ENCODE measurements at regions not wholly inside any gene's neighbourhood (a gene's known extent, or its start where the extent isn't known, plus 50 kb on each side); places are given as distances from the start of the nearest gene placed in this dataset.

GRCh38 chr17:72466606-72467005 lies 345.8 kb downstream of the SOX9 start:
- H3K27ac ChIP-seq, result peak overlapping the region; percentile 29
- no peaks in the 10 kb centered on the region for H3K27me3 ChIP-seq
- TF ChIP-seq, protein P1, sequence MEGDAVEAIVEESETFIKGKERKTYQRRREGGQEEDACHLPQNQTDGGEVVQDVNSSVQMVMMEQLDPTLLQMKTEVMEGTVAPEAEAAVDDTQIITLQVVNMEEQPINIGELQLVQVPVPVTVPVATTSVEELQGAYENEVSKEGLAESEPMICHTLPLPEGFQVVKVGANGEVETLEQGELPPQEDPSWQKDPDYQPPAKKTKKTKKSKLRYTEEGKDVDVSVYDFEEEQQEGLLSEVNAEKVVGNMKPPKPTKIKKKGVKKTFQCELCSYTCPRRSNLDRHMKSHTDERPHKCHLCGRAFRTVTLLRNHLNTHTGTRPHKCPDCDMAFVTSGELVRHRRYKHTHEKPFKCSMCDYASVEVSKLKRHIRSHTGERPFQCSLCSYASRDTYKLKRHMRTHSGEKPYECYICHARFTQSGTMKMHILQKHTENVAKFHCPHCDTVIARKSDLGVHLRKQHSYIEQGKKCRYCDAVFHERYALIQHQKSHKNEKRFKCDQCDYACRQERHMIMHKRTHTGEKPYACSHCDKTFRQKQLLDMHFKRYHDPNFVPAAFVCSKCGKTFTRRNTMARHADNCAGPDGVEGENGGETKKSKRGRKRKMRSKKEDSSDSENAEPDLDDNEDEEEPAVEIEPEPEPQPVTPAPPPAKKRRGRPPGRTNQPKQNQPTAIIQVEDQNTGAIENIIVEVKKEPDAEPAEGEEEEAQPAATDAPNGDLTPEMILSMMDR (IDR thresholded peaks at IDR 0.05), result no peak
- no peak for TF ChIP-seq POLR2A (IDR thresholded peaks at IDR 0.05)
- no peak for TF ChIP-seq POLR2AphosphoS5 (IDR thresholded peaks at IDR 0.05; ENCODE audit: insufficient read depth in 1 of 2, low read depth in 1 of 2)
- peaks cover 32% of the 10 kb centered on the region for H3K4me1 ChIP-seq
- H3K9me3 ChIP-seq, result no peaks in the 10 kb centered on the region
- no peak for DNase-seq (ENCODE audit: extremely low spot score in 2 of 2)
- no peak overlapping the region for H3K4me3 ChIP-seq
- no peaks in the 10 kb centered on the region for H3K36me3 ChIP-seq
- intact Hi-C loops (cut with DNase I), result no loop called here

GRCh38 chr17:72467841-72468653 lies 347.2 kb downstream of the SOX9 start:
- Histone ChIP-seq H3K4me3 (no peak overlapping the region), H3K36me3 (no peaks in the 10 kb centered on the region), H3K27me3 (no peaks in the 10 kb centered on the region), H3K9me3 (no peaks in the 10 kb centered on the region), H3K27ac (peak overlapping the region; percentile 83), H3K4me1 (peaks cover 32% of the 10 kb centered on the region)
- peak in 1 of 2 donors; percentile 93 for DNase-seq (ENCODE audit: extremely low spot score in 2 of 2)
- intact Hi-C loops (cut with DNase I), result no loop called here
- TF ChIP-seq, protein P1 (IDR thresholded peaks at IDR 0.05), result no peak
- TF ChIP-seq POLR2AphosphoS5 (IDR thresholded peaks at IDR 0.05; ENCODE audit: insufficient read depth in 1 of 2, low read depth in 1 of 2), result peak in 1 of 2 donors; percentile 29
- no peak for TF ChIP-seq POLR2A (IDR thresholded peaks at IDR 0.05)

GRCh38 chr17:72468841-72469240 lies 348.0 kb downstream of the SOX9 start:
- Histone ChIP-seq H3K4me3 (no peak overlapping the region), H3K27ac (peak overlapping the region; percentile 53), H3K4me1 (peaks cover 32% of the 10 kb centered on the region), H3K27me3 (no peaks in the 10 kb centered on the region), H3K36me3 (no peaks in the 10 kb centered on the region), H3K9me3 (no peaks in the 10 kb centered on the region)
- DNase-seq (ENCODE audit: extremely low spot score in 2 of 2), result no peak
- intact Hi-C loops (cut with DNase I), result no loop called here
- TF ChIP-seq POLR2A (IDR thresholded peaks at IDR 0.05), result no peak
- TF ChIP-seq, protein P1 (IDR thresholded peaks at IDR 0.05), result no peak
- no peak for TF ChIP-seq POLR2AphosphoS5 (IDR thresholded peaks at IDR 0.05; ENCODE audit: insufficient read depth in 1 of 2, low read depth in 1 of 2)

DNA sequence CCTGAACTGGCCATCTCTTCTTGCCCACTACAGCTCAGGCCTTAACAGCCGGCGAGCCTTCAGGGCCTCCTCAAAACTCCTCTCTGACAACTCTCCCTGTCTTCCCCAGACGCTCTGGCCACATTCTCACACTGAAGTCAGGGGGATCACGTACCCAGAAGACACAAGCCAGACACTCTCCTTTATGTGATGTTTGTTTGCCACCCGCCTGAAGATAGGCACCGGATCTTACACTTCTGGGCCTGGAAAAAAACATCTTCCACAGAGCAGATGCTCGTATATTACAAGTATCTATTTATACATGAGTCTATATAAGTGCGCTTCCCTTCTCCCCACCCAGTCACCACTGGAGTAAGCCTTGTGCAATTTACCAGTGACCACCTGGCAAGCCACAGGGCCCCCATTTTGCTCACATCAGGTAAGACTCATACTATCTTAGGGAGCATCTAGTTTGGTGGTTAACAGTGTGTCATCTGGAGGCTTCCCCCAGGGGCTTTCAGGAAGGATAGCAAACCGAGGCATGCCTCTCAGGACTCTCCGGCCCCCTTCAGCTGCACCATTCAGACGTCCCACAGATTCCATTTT lies 349.4 kb downstream of the SOX9 start:
- TF ChIP-seq POLR2A (IDR thresholded peaks at IDR 0.05) (no peak), POLR2AphosphoS5 (IDR thresholded peaks at IDR 0.05; ENCODE audit: insufficient read depth in 1 of 2, low read depth in 1 of 2) (no peak)
- TF ChIP-seq, protein P1 (IDR thresholded peaks at IDR 0.05), result no peak
- Histone ChIP-seq H3K27me3 (no peaks in the 10 kb centered on the region), H3K36me3 (no peaks in the 10 kb centered on the region), H3K4me1 (peaks cover 27% of the 10 kb centered on the region), H3K27ac (peak overlapping the region; percentile 53), H3K4me3 (no peak overlapping the region), H3K9me3 (no peaks in the 10 kb centered on the region)
- intact Hi-C loops (cut with DNase I), result no loop called here
- no peak for DNase-seq (ENCODE audit: extremely low spot score in 2 of 2)

DNA sequence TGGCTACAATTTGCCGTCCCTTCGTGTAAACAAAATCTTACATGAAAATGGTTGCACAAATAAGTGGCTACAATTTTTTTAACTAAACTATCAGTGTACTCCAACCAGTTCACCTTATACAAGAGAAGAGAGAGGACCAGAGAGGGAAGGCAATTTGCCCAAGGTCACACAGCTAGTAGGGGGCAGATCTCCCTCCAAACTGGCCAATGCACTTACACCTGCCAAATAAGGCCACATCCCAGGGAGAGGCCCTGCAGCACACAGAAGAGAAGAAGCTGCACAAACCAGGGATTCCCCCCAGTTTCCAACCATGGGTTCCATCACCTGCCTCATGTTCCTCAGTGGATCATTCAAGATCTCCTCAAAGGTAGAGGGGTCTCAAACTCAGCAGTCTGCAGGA lies 349.9 kb downstream of the SOX9 start:
- H3K36me3 ChIP-seq, result no peaks in the 10 kb centered on the region
- TF ChIP-seq POLR2A (IDR thresholded peaks at IDR 0.05), result no peak
- TF ChIP-seq, protein P1 (IDR thresholded peaks at IDR 0.05), result no peak
- no peak for TF ChIP-seq POLR2AphosphoS5 (IDR thresholded peaks at IDR 0.05; ENCODE audit: insufficient read depth in 1 of 2, low read depth in 1 of 2)
- intact Hi-C loops (cut with DNase I), result no loop called here
- H3K4me1 ChIP-seq, result peaks cover 22% of the 10 kb centered on the region
- no peak overlapping the region for H3K4me3 ChIP-seq
- no peaks in the 10 kb centered on the region for H3K27me3 ChIP-seq
- no peak for DNase-seq (ENCODE audit: extremely low spot score in 2 of 2)
- no peak overlapping the region for H3K27ac ChIP-seq
- no peaks in the 10 kb centered on the region for H3K9me3 ChIP-seq

Data from vagina (tissue), 2 donors.